Heart left ventricle (tissue), 16 donors: ENCODE measurements at regions not wholly inside any gene's neighbourhood (a gene's known extent, or its start where the extent isn't known, plus 50 kb on each side); places are given as distances from the start of the nearest gene placed in this dataset.

Experiments
- ATAC-seq, 4 donors: fragments of 200-7000 bp; cut with Tn5 transposase; one replicate each; pipeline ENCODE4 v1.9.1; 2020 to 2022; ENCODE audit warnings: moderate library complexity in 4 of 4, mild to moderate bottlenecking in 3 of 4, moderate number of reproducible peaks in 1 of 4
- DNase-seq, 5 donors: peaks; one replicate each; pipeline ENCODE4 v3.0.0-alpha.2; 2020
- H3K27ac ChIP-seq, 12 donors: fragments of 200-600 bp; sonication (generic) in 4 of 12; one replicate each; pipeline versions ENCODE4 v1.5.0 to v1.8.0; 2016 to 2022; ENCODE audit warnings: mild to moderate bottlenecking in 2 of 12
- H3K27me3 ChIP-seq, 9 donors: fragments of 200-600 bp; sonication (generic) in 2 of 9; one replicate each; pipeline versions ENCODE4 v1.5.1 to v1.8.0; 2016 to 2022; ENCODE audit warnings: mild to moderate bottlenecking in 3 of 9
- H3K36me3 ChIP-seq, 9 donors: fragments of 200-600 bp; sonication (generic) in 2 of 9; one replicate each; pipeline versions ENCODE4 v1.5.0 to v1.8.0; 2018 to 2022; ENCODE audit warnings: mild to moderate bottlenecking in 2 of 9
- H3K4me1 ChIP-seq, 12 donors: fragments of 200-600 bp; sonication (generic) in 4 of 12; one replicate each; pipeline versions ENCODE4 v1.5.0 to v1.8.0; 2016 to 2022; ENCODE audit warnings: mild to moderate bottlenecking in 3 of 12
- H3K4me3 ChIP-seq, 12 donors: fragments of 200-600 bp; sonication (generic) in 4 of 12; one replicate each; pipeline versions ENCODE4 v1.5.0 to v1.8.0; 2017 to 2022; ENCODE audit warnings: mild to moderate bottlenecking in 9 of 12, moderate library complexity in 4 of 12
- H3K9me3 ChIP-seq, 12 donors: fragments of 200-600 bp; sonication (generic) in 4 of 12; one replicate each; pipeline versions ENCODE4 v1.5.0 to v1.8.0; 2016 to 2022; ENCODE audit warnings: mild to moderate bottlenecking in 1 of 12
- POLR2A ChIP-seq, 2 donors: fragments of 450-650 bp; IDR thresholded peaks; one replicate each; pipeline ENCODE4 v1.6.1; 2017; ENCODE audit warnings: antibody characterized with exemption in 2 of 2, mild to moderate bottlenecking in 2 of 2, moderate library complexity in 2 of 2
- WGBS, 4 donors: extraction: QIAGEN DNeasy Blood & Tissue Kit in 2 of 4; methylation state at CpG; one replicate each; pipeline versions ENCODE4 v1.1.5 to v1.1.7; 2013 to 2018; 5-methylcytosine and 5-hydroxymethylcytosine counted together
- intact Hi-C, 10 donors: fragments of 100-400 bp; cut with DNase I; formaldehyde crosslinking; loops; one replicate each; pipeline versions ENCODE4 v1.11.1 to v1.14.2; 2022
- TF ChIP-seq, protein P1 (sequence below), 12 donors: fragments of 200-600 bp; sonication (generic) in 4 of 12; IDR thresholded peaks; one replicate each; pipeline versions ENCODE4 v1.5.0 to v1.8.0; 2018 to 2022; ENCODE audit warnings: antibody characterized with exemption in 12 of 12, mild to moderate bottlenecking in 5 of 12
- donor health status: ischemic (EF 13 %, LVEDD 7.1; RV severe dilation, severe dysfunction).
- donor health status: healthy with polysubstance abuse.
- donor health status: DM: no; HTN: yes; CAD: no.
- donor health status: DM: no; HTN: no; CAD: no.
- donor health status: ischemic (EF 25% LVEDD 6.9; RV normal size, moderate dysfunction).
- donor health status: ischemic (EF 25% LVEDD 5.7; RV mildly dilated, moderate dysfunction).
- donor health status: healthy.
- donor health status: DM: yes; HTN: yes; CAD: no.
- donor health status: ischemic (EF 35%, LVEDD 5.7; RV mildly dilated, moderate dysfunction).
- donor health status: nonischemic (EF 11% LVEDD 7.7; RV severe dilation, severe dysfunction).
- donor health status: DM: yes; HTN: yes; CAD: no.
- donor health status: PGD.
- donor health status: ischemic (EF 29% LVEDD 5.4; RV normal size, mild dysfunction).
- donor health status: nonischemic (EF 23%, LVEDD 6.1; RV moderate dilation, normal function).

- DNase-seq (no peak), ATAC-seq (no peak)
- Histone ChIP-seq H3K27ac (no peak overlapping the region), H3K4me1 (no peaks in the 10 kb centered on the region), H3K9me3 (no peaks in the 10 kb centered on the region), H3K27me3 (no peaks in the 10 kb centered on the region), H3K4me3 (no peak overlapping the region), H3K36me3 (no peaks in the 10 kb centered on the region)
- intact Hi-C loops, result no loop called here
- 66 to 71% (median 67%) methylated on average over 2 of the region's 2 CpGs for WGBS, 4 donors
- TF ChIP-seq, protein P1, sequence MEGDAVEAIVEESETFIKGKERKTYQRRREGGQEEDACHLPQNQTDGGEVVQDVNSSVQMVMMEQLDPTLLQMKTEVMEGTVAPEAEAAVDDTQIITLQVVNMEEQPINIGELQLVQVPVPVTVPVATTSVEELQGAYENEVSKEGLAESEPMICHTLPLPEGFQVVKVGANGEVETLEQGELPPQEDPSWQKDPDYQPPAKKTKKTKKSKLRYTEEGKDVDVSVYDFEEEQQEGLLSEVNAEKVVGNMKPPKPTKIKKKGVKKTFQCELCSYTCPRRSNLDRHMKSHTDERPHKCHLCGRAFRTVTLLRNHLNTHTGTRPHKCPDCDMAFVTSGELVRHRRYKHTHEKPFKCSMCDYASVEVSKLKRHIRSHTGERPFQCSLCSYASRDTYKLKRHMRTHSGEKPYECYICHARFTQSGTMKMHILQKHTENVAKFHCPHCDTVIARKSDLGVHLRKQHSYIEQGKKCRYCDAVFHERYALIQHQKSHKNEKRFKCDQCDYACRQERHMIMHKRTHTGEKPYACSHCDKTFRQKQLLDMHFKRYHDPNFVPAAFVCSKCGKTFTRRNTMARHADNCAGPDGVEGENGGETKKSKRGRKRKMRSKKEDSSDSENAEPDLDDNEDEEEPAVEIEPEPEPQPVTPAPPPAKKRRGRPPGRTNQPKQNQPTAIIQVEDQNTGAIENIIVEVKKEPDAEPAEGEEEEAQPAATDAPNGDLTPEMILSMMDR (IDR thresholded peaks at IDR 0.05), result no peak
- TF ChIP-seq POLR2A (IDR thresholded peaks at IDR 0.05), result no peak
These were observed 706.3 kb downstream of the TFAP2A start for GRCh38 chr6:9708600-9708999.

DNA sequence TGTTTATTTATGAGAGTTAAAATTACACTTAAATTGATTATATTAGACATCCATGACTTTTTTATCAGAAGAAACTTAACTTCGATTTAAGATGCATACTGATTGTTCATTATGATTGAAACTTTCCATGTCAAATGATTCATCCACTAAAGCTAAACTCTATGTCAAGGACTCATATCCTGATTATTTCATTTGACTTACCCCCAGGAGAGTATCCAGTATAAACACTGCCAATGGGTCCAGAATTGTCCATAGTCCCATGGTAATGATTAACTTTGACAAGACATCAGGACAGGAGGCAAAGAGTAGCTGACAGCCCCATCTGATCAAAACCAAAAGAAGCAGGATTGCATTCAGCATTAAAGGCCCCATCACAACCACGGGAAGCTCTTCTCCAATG, 709.9 kb downstream of the TFAP2A start:
- DNase-seq, result no peak
- Histone ChIP-seq H3K36me3 (no peaks in the 10 kb centered on the region), H3K27me3 (no peaks in the 10 kb centered on the region), H3K4me1 (no peaks in the 10 kb centered on the region), H3K4me3 (no peak overlapping the region), H3K27ac (no peak overlapping the region), H3K9me3 (no peaks in the 10 kb centered on the region)
- intact Hi-C loops, result no loop called here
- ATAC-seq, result no peak
- TF ChIP-seq, protein P1 (IDR thresholded peaks at IDR 0.05), result no peak
- no peak for TF ChIP-seq POLR2A (IDR thresholded peaks at IDR 0.05)
- WGBS, 4 donors, result 74 to 80% (median 77%) methylated on average over 2 of the region's 2 CpGs

GRCh38 chr6:9702914-9703313, 712.0 kb downstream of the TFAP2A start:
- WGBS, 4 donors, result 59 to 67% (median 66%) methylated on average over 1 of the region's 1 CpG
- DNase-seq (no peak), ATAC-seq (no peak)
- Histone ChIP-seq H3K9me3 (no peaks in the 10 kb centered on the region), H3K27ac (no peak overlapping the region), H3K36me3 (no peaks in the 10 kb centered on the region), H3K4me1 (no peaks in the 10 kb centered on the region), H3K27me3 (no peaks in the 10 kb centered on the region), H3K4me3 (no peak overlapping the region)
- intact Hi-C loops, result no loop called here
- TF ChIP-seq, protein P1 (IDR thresholded peaks at IDR 0.05), result no peak
- no peak for TF ChIP-seq POLR2A (IDR thresholded peaks at IDR 0.05)

DNA sequence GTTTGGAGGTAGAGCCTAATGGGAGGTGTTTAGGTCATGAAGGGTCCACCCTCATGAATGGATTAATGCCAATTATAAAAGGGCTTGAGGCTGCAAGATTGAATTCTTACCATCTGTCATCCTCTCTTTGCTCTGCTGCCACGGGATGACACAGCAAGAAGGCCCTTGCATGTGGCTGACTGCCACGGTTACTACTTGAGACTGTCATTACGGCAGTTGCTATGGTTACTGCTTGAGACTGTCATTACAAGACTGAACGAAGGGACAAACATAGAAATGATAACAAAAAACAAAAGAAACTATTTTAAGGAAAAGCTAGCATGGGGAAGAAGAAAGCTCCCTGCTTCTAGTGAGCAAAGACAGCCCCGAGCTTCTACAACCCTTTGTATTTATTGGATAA, 715.0 kb downstream of the TFAP2A start:
- TF ChIP-seq, protein P1 (IDR thresholded peaks at IDR 0.05), result no peak
- no peak for TF ChIP-seq POLR2A (IDR thresholded peaks at IDR 0.05)
- 50 to 68% (median 65%) methylated on average over 5 of the region's 5 CpGs for WGBS, 4 donors
- H3K27me3 ChIP-seq, result no peaks in the 10 kb centered on the region
- H3K36me3 ChIP-seq, result no peaks in the 10 kb centered on the region
- H3K27ac ChIP-seq, result no peak overlapping the region
- no peak for ATAC-seq
- intact Hi-C loops, result no loop called here
- peaks cover 0 to 16% (median 1%) of the 10 kb centered on the region in 12 donors for H3K9me3 ChIP-seq
- no peak for DNase-seq
- H3K4me3 ChIP-seq, result no peak overlapping the region
- no peaks in the 10 kb centered on the region for H3K4me1 ChIP-seq
